GM08714 (cell line): ENCODE measurements at regions not wholly inside any gene's neighbourhood (a gene's known extent, or its start where the extent isn't known, plus 50 kb on each side); places are given as distances from the start of the nearest gene placed in this dataset.

Experiments used
- H3K4me3 ChIP-seq: fragments of 200-500 bp; sonication (Bioruptor generic); 2 replicates; pipeline ENCODE4 v1.5.1; 2014; ENCODE audit warnings: mild to moderate bottlenecking, low read length, inconsistent platforms
- ZNF274 ChIP-seq: IDR thresholded peaks from 2 replicates; pipeline ENCODE4 v1.6.1; 2012; ENCODE audit warnings: mild to moderate bottlenecking, low read depth, low read length

- H3K4me3 ChIP-seq, result no peak overlapping the region
- no peak for TF ChIP-seq ZNF274
These were observed 481.5 kb downstream of the EBF1 start for GRCh38 chr5:158618256-158618655.

- no peak for TF ChIP-seq ZNF274
- no peak overlapping the region for H3K4me3 ChIP-seq
These were observed 483.0 kb downstream of the EBF1 start for GRCh38 chr5:158616707-158617106.

GRCh38 chr5:158614951-158615350 is 484.8 kb downstream of the EBF1 start:
- H3K4me3 ChIP-seq, result no peak overlapping the region
- TF ChIP-seq ZNF274, result no peak

- no peak overlapping the region for H3K4me3 ChIP-seq
- TF ChIP-seq ZNF274, result no peak
These were observed 488.1 kb downstream of the EBF1 start for GRCh38 chr5:158611581-158611980.

DNA sequence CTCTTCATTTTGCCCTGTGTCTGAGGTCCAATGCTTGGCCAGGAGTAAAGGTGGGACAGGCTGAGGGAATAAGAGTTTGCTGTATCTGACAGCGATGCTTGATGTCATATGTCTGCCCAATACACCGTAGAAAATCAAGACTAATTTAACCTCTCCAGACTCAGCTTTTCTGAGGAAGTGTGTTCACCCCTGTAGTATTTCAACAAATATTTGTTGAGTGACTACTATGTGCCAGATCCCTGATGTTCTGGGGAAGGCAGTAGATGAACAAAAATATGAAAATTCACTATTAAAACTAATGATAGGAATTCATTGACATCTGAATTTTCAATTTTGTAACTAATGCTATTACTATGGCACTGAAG is 489.7 kb downstream of the EBF1 start:
- TF ChIP-seq ZNF274, result no peak
- H3K4me3 ChIP-seq, result no peak overlapping the region

GRCh38 chr5:158609333-158610050 is 490.2 kb downstream of the EBF1 start:
- TF ChIP-seq ZNF274, result no peak
- no peak overlapping the region for H3K4me3 ChIP-seq

- no peak overlapping the region for H3K4me3 ChIP-seq
- no peak for TF ChIP-seq ZNF274
These were observed 492.6 kb downstream of the EBF1 start for GRCh38 chr5:158607088-158607487.

GRCh38 chr5:158606233-158606632 is 493.5 kb downstream of the EBF1 start:
- H3K4me3 ChIP-seq, result no peak overlapping the region
- TF ChIP-seq ZNF274, result no peak

DNA sequence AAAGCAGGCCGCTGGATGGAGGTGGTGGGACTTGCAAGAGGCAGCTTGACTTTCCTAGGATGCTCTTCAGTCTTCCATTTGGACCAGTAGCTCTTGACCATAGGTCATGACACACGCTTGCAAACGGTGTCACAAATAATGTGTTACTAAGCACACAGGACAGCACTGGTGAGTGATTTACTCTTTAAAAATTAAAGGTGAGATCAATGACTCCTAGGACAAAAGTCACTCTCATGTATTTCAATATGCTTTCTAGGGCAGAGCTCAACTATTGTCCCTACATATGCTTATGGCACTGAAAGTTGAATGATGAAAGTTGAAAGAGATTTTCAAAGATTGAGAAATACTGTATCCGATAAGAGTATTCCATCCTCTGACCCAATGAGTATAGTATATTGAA is 496.7 kb downstream of the EBF1 start:
- TF ChIP-seq ZNF274, result no peak
- H3K4me3 ChIP-seq, result no peak overlapping the region

- no peak for TF ChIP-seq ZNF274
- no peak overlapping the region for H3K4me3 ChIP-seq
These were observed 498.6 kb downstream of the EBF1 start for GRCh38 chr5:158601118-158601517.

- no peak for TF ChIP-seq ZNF274
- H3K4me3 ChIP-seq, result no peak overlapping the region
These were observed 499.0 kb downstream of the EBF1 start for GRCh38 chr5:158600679-158601078.

- TF ChIP-seq ZNF274, result no peak
- no peak overlapping the region for H3K4me3 ChIP-seq
These were observed 500.6 kb downstream of the EBF1 start for GRCh38 chr5:158599157-158599556.

GRCh38 chr5:158594595-158595242 is 505.0 kb downstream of the EBF1 start:
- H3K4me3 ChIP-seq, result no peak overlapping the region
- no peak for TF ChIP-seq ZNF274

- no peak for TF ChIP-seq ZNF274
These were observed 505.8 kb downstream of the EBF1 start for GRCh38 chr5:158593925-158594324.

GRCh38 chr5:158591301-158591863 is 508.3 kb downstream of the EBF1 start:
- H3K4me3 ChIP-seq, result no peak overlapping the region
- TF ChIP-seq ZNF274, result no peak

More at GRCh38 chr5:158593925-158594324, 505.8 kb downstream of the EBF1 start:
- H3K4me3 ChIP-seq, result no peak overlapping the region
